GM18858 (cell line): ENCODE measurements at regions not wholly inside any gene's neighbourhood (a gene's known extent, or its start where the extent isn't known, plus 50 kb on each side); places are given as distances from the start of the nearest gene placed in this dataset.

Source experiments
- ATAC-seq: cut with Tn5 transposase; IDR thresholded peaks from one replicate; pipeline ENCODE4 v1.9.1; 2021; ENCODE audit not compliant: unreplicated experiment

DNA sequence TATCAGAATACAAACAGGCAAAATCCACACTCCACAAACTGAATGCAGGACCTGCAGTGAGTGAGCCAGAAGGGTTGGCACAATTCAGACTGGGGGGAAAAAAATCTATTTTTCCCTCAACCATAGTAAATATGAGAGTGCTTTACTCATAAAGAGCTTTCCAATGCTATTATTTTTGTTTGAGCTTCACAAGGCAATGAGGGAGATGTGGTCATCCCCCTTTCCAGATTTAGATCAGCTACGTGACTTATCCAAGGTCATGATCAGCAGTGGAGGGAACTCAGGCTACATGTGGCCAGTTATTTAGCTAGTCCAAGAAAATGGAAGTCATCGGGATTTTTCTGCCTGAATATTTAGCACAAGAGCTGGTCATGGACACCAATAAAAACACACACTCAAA is 120.4 kb upstream of the KLF7 start:
- peak; percentile 39 for ATAC-seq

DNA sequence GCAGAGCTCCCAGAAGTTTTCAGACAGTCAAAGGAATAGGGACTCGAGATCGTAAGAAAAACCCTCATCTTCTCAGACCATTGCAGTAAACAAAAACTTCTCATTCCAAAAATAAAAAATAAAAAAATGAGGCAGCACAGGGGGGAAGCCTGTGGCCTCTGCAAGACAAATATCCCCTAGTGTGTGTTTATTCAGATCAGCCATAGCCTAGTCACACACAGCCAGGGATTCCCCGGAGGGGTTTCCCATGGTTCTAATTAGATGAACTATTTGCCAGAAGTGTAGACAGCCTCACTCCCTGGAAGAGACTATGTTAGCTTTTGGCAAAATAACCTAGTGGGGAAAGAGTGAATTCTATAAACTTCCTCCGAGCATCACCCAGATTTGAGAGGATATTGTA is 122.9 kb upstream of the KLF7 start:
- peak; percentile 43 for ATAC-seq

DNA sequence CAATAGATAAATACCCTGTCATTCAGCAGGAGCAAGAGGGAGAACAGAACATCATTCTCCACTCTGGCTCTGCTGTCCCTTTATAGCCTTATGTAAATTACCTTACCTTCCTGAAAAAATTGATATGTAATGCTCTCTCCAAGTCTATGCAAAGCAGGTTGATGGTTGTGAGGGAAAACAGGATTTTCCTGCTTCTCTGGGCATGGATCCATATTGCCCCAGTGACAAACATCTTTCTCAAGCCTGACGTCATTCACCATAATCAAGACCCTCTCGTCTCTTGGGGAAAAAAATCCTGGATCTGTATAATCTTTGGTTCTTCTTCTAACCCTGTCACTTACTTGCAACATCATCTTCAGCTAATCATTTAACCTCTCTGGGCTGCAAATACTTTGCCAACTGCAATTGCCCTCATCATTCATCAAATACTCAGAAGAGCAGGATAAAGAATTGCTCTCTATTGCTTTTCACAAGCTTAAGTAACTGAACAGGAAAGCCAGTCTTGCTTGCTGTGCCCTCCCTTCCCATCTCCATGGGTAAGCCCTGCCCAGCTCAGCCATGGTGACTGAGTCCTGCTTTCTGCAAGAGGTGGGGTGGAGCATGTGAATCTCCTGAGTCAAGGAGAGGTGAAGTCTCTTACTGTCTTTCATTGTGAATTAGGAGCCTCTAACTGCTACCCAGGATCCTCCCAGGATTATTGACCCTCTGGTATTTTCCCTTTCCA is 123.7 kb upstream of the KLF7 start:
- ATAC-seq: no peak

DNA sequence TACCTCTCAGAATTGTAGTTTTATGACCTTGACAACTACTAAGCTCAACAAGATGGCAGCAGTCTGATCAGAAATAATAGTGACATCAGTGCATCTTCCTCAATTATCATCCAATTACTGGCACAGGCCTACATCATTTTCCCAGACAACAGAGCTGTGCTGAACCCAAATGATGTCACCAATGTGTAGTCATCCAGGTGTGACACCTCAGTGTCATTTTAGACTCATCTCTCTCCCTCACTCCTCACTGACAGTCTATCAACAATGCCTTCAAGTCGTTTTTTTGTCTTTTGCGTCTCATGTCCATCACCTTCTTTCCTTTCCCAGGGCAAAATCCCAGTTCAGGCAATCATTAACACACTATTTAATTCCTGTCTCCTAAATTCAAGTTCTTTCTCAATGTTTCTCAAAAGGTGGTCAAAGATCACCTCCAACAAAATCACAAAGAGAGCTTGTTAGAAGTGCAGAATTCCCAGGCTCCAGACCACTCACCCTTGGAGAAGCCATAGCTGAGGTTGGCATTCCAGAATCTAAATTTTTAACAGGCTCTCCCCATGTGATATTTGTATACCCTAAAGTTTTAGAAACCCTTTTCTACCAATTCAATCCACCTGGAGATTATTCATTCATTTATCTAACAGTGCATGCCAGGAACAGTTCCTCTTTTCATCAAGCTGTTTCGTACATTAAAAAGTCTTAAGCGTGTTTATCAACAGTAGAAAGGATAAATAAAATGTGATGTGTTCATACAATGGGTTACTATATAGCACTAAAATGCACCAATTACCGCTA is 125.3 kb upstream of the KLF7 start:
- ATAC-seq: no peak

DNA sequence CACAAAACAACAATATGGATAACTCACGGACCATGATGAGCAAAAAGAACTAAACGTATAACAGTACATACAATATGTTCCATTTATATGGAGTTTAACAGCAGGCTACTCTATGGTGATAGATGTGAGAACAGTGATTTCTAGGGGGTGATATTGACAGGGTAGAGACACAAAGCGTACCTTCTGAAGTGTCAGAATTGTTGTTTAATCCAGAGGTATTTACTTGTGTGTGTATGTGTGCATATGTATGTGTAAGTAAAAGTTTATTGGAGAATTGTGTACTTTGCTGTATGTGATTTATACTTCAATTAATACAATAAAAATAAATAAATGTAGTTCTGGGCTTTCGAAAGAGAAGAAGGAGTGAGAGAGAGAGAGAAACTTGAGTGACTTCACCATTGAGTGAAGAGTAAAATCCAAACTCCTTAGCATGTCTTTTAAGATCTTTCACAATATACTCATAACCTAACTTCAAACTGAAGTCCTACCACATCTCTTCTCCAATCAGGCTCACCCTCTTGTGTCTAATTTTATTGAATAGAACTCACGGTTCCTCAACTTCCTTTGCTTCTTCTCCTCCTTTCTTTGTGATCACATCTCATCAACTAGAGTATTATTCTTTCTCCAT is 126.0 kb upstream of the KLF7 start:
- ATAC-seq: no peak

DNA sequence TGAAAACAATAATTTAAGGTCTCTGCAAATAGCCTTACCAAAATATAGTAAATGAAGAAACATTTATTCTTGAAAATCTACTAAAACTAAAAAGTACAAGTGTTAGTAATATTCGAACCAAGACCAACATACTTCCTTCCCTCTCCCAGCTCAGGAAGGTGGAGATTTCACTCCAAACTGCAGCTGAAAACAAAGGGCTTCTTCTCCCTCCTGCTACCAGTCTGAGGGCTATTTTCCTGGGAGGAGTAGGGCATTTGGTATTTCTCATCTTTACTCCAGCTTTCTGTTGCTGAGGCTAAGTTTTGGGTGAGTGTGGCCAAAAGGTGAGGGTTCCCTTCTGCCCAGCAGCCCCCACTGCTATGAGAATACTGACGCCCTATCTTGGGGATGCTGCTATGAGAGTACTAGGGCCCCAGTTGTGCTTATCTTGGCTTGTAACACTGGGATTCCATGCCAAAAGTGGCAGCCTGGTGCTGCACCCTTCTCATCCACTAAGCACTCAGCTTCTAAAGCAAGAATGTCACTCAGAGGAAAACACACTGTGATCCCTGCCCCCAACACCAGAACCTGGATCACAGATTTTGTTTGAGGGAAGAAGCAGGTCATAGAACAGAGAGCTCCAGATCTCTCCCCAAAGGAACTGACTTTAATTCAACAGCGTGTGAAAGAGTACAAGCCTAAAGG is 130.7 kb upstream of the KLF7 start:
- ATAC-seq: no peak

DNA sequence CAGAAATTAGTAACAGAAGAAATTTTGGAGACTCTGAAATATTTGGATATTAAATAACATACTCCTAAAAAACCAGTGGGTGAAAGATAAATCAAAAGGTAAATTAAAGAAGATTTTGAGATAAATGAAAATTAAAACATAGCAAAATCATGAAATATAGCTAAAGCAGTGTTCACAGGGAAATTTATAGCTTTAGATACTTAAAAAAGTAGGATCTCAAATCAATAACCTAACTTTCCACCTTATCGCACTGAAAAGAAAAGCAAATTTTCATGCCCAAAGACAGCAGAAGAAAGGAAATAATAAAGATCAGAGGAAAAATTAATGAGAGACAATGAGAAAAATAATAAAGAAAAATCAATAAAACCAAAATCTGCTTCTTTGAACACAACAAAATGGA is 135.1 kb upstream of the KLF7 start:
- no peak for ATAC-seq

DNA sequence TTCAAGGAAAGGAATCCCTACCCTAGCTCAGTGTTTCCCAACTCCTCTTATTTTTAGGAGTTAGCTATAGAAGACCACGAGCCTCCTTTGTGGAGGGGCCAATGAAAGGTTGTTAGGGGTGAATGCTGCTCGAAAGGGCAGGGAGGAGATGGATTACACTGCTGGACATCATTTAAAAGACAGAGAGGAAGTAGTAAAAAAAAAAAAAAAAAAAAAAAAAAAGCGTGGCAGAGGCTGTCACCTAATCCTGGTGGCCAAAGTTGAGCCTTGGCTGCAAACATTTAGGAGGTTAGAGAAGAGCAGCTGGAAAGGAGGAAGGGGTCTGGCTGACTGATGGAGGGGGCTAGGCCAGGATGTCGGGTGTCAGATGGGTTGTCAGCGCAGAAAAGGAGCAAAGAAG is 139.0 kb upstream of the KLF7 start:
- ATAC-seq: no peak

DNA sequence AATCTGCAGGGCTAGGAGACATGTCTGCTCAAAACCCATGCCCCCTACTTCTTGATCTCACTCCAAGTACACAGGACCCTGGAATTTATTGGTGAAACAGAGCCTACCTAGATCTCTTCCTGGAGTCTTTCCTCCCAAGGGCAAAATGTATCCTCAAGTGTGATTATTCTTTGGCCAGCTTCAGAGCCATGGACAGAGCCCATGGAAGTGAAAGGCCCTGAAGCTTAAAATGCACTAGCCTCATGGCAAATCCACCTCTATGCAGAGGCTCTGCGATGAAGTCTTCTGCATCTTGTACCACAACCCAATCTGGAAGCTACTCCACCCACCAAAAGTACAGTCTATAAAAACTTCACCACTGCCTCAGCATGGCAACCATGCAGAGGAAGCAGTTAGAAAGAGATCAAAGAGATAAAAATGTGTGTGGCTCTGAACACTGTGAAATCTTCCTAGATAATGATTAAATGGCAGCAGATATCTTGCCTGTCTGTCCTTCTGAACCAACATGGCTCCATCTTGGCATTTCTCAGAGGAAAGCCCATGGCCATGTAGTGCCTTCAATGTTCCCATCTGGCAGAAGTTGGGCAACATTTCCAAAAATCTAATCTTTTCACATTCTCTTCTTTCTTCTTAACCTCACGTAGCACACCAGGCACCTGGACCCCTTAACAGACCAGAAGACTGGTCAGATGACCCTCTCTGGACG is 142.9 kb upstream of the KLF7 start:
- no peak for ATAC-seq

DNA sequence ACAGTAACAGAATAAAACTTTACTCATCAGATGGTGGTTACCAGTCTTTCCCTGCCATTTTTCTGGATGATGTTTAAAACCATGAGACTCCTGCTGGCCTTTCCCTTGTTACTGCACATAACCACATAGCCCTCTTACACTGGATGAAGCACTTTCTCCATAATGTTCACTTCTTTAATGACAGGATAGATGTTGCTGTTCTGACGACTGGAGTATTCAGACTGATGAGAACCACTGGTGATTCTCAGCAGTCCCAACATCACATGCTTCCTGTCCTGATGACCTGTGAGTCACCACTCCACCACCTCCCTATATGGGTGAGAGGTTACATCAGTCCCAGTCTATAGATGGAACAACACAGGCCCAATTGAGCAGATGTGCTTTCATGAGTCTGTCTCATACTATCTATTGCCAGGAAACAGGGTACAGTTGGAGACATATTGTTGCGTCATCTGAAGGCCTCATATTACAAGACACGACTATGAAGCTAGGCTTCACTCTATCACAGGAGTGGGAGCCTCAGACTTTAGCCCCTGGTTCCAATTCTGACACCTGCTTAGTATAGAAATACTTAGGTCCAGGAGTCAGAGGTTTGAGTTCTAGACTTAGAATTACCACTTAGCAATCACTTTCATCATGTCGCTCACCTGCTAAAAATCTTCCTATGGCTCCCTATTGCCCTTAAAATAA is 145.7 kb upstream of the KLF7 start:
- ATAC-seq: peak; percentile 90

DNA sequence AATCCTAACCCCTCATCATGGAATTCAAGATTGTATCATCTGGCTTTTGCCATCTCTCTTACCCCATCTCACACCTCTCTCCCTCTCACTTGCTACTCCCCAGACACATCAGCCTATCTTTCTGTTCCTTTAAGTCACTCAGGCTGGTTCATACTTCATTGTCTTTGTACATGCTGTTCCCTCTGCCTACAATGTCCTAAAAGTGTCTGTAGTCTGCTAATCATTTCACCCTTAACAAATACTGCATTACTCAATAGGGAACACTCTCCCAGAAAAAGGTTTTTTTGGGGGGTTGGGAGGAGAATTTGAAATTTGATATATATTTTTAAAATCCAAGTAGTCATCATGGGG is 146.2 kb upstream of the KLF7 start:
- no peak for ATAC-seq

DNA sequence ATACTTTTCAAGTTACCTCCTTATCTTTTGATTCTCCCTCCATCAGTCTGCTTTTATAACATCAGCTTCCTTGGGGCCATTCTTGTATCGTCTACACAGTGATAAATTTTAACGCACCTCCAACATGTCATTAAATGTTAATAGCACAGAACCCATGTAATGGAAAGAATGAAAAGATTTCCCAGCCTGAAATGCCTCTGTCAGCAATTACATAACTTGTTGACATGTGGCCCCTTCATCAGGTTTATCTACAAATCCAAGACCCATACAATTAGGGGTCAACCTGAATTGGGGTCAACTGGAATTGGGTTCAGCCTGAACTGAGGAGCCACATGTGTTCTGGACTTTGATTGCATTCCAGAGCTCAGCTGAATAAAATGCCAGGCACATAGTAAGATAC is 148.2 kb upstream of the KLF7 start:
- ATAC-seq: no peak

DNA sequence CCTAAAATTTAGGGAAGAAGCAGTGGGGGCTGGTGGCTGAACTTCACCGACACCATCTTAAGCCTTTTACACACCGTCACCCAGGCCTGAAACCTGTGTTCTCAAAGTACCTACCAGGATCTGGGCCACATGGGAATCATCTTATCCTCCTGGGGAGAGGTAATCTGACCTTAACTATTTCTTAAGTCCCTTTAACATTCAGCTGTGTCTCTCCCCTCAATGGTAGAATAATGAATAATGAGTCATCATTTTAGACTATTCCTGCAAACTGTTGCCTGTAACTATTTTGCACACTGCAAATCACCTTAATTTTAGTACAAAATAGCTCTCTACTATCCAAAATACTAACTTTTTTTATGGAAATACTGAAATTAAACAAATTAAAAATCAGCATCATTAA is 149.4 kb upstream of the KLF7 start:
- ATAC-seq: no peak

DNA sequence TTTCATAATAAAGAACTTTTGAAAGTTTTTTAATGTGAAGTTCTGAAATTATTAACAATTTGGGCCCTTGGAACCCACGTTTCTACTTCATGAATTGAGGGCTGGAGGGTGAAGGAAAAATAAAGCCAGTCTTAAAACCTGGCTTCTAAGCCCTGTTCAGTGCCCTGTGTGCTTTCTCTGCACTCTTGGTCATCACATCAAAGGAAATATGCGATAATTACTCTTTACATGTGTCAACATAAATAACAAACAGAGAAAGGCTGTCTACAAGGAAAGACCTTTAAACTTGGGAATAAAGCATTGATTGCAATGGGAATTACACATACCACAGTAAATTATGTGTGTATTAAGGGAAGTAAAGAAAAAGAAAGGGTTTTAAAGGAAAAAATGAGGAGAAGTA is 150.7 kb upstream of the KLF7 start:
- no peak for ATAC-seq

DNA sequence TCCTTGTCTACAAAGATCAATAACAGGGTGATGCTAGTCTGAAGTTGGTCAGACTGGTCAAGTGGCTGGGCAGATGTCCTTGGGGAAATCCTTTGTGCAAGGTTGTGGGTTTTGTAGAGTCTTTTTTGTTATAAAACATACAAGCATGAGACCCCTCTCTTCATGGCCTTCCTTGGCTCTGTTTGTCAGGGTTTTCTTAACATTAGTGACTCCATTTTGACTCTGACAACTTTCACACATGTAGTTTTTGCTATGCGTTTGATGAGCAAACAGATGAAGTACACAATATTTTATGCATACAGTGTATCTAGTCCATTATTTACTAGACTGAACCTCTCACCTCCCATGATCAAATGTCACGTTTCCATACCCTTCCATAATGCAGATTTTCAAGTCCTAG is 151.2 kb upstream of the KLF7 start:
- no peak for ATAC-seq

DNA sequence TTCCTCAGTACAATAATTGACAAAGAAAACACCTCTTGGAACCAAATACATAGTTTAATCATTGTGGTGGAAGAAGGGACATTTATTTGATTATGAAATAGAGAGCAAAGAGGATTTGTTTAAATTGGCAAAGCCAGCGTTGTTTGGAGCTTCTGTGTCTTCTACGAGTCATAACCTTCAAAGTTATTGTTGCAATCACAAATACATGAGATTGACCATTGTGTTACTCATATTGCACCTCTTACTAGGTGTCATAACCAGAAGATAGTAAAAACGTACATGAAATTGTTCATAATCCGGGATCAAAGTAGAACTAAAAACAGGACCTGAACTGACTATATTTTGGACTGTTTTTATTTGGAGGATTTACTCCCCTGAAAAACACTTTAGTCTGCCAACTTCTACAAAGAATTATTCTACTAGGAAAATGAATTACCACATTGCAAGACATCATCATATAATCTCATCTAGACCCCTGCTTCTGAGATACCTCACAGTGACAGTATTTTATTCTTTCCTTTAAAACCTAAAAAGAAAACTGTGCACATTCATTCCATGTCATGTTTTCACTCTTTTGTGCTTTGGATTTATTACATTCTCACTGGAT is 151.7 kb upstream of the KLF7 start:
- no peak for ATAC-seq

DNA sequence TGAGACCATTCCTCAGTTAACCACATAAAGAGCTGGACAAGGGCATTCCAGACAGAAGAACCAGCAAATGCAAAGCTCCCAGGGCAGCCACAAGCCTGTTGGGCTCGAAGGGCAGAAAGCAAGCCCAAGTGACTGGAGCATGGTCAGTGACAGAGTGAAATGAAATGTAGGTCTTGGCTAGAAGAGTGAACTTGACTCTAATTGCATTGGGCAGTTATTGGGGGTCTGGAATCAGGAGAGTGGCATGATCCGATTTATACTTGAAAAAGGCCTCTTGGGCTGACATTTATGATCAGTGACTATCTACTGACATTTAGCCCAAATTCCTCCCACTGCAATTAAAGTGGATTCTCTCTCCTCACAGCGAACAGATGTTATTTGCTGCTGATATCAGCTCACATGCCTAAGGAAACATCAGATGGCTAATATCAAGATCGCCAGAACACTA is 152.5 kb upstream of the KLF7 start:
- no peak for ATAC-seq

DNA sequence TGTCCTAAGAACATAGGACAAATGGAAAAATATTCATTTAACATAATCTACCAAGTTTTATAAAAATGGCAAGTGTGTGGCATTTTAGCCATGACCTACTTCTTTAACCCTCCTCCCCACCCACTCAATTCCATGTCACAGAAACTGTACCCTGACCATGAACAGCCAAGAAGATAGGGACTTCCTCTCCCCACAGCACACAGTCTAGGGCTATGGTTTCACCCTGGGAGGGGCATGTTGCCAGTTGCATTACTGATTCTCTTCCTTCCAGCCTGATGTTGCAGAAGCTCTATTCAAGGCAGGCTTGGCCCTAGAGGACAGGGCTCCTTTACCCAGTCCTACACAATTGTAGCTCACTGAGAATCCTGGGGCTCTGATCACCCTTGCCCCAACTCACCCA is 153.6 kb upstream of the KLF7 start:
- no peak for ATAC-seq

DNA sequence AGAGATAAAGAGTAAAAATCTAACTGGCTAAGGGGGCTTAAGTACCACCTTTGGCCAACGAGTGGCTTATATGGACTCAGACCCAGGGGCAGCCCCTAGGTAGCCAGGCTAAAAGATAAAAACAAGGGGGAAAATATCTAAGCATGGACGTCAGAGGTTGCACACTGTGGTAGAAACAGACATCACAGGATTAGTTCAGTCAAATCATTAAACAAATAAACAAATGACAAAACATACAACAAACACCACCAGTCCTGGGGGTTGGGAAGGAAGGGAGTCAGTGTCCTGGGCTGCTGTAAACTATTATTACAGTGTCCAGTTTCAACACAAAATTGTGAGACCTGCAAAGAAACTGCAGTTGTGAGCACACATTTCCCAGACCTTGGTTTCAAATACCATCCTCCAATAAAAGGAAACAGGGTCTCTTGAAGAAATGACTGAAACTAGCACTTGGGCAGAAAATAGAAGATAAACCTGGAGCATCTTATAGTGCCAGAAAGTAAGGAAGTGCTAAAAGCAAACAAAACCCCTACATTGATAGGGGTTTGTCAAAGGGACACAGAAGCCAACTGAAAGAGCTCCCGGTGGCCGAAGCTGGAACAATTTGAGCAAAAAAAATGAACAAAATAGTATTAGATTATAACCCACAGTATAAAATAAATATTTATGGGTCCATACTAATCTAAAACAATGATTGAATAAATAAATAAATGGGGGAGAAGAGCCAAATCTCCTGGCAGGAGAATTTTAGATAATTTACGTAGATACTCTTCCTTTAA is 154.8 kb upstream of the KLF7 start:
- no peak for ATAC-seq
